Glomerular endothelial cell (primary cell): ENCODE measurements at regions not wholly inside any gene's neighbourhood (a gene's known extent, or its start where the extent isn't known, plus 50 kb on each side); places are given as distances from the start of the nearest gene placed in this dataset.

Experiments used
- DNase-seq: peaks from one replicate; pipeline ENCODE4 v3.0.0-alpha.2; 2011; ENCODE audit warnings: low read depth, low spot score; ENCODE audit errors: extremely low read depth

DNA sequence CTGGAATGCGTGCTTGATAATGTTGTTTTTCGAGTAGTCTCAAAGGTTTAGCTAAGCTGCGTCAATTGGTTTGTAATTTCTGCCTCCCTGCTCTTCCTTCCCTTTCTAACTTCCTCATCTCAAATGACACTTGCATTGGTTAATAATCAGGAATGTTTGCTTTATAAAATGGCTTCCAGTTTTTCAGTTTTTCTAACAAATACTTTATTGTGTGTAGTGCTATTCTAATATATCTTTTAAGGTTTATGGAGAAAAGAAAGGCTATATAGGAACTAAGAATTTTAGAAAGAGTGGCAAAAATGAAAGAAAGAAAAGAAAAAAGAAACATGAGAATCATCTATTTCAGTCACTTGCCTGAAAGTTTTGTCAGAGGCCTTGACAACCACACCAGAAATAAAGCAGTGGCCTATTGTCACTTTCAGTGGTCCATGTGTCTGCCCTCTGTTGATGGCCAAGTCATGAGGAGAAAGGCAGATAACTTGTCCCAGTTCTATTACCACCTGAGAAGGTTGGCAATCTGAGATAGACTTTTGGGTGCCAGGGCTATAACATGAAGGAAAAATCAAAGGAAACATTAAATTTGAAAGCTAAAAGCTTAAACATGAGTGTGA is 221.9 kb upstream of the KITLG start:
- DNase-seq, result no peak

GRCh38 chr12:88801227-88802095 is 221.2 kb upstream of the KITLG start:
- no peak for DNase-seq

GRCh38 chr12:88793096-88793495 is 212.8 kb upstream of the KITLG start:
- no peak for DNase-seq

GRCh38 chr12:88790231-88790630 is 210.0 kb upstream of the KITLG start:
- no peak for DNase-seq

GRCh38 chr12:88784166-88784565 is 203.9 kb upstream of the KITLG start:
- DNase-seq, result no peak

- no peak for DNase-seq
Measured at GRCh38 chr12:88782351-88782750, 202.1 kb upstream of the KITLG start.

DNA sequence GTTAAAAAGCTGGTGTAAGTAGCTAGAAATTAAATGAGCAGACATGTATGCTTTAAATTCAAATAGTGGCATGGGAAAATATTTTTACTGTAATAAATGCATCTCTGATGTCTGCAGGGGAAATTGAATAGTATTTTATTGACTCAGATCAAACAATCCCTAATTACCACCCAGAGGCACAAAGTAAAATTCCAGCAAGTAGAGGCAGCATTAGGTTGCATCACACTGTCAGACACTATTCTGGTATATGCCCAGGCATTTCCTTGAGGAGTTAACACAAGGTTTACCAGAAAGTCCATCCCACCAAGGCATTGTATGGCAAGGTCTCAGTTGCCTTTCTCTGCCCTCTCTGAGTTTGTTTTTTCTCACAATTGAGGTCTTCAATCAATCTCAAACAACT is 201.6 kb upstream of the KITLG start:
- no peak for DNase-seq

DNA sequence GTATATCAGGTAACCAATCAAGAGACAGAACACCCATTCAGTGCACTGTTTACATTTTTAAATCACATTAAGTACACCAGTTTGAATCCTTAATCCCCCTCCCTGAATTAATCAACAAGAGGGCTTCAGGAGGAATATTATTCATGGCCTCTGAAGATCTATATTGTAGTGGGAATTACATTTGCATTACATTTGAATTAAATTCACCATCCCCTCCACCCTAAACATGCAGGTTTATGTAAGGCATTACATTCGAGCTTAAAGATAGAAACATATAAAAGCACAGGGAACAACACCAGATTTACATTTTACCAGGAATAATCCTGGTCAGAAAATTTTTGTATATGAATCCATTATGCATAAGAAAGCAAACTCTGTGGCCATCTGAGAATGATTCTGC is 197.8 kb upstream of the KITLG start:
- no peak for DNase-seq

DNA sequence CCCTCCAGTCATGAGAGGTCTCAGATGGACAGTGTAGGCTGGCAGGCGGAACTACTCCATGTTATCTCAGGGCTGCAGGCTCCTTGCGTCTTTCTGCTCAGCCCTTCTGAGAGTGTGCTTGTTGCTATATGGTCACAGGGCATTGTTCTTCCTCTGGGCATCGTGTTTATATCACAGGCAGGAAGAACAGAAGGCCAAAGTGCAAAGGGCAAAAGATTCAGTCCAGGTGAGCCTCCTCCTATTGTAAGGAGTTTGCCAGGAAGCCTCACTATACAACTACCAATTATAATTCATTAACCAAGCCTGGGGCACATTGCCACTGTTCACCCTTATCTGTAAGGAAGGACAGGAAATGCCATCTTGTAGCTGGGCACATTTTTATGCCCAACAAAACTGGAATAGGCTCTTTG is 195.5 kb upstream of the KITLG start:
- no peak for DNase-seq

GRCh38 chr12:88767699-88768098 is 187.4 kb upstream of the KITLG start:
- DNase-seq, result no peak

DNA sequence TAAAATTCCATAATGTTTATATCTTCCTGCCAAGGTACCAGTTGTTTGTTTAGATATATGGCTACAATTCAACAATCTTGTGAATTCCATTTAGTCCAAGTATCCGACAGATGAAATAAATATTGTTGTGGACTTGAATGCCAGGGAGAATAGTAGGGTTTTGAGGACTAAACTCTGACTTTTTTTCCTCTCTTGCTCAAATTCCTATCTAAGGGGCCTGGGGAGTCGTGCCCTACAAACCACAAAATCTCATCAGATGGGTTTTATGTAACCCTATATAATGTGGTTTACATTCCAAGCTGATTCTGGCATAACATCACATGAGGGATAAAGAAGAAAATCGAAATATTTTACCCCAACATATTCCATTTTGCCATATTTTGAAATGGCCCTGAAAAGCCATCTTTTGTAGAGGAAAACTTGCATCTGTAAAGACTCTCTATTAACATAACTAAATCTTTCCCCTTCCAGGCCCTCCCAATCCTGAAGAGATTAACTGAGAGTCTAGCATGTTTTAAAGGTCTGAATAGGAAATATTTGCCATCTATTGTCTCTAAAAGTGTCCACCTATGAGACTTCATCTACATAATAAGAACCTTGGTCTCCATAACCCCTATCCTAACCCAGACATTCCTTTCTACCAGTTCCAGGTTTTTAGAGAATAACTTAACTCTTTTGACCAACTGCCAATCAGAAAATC is 184.7 kb upstream of the KITLG start:
- no peak for DNase-seq

- no peak for DNase-seq
Measured at GRCh38 chr12:88763536-88764100, 183.3 kb upstream of the KITLG start.

DNA sequence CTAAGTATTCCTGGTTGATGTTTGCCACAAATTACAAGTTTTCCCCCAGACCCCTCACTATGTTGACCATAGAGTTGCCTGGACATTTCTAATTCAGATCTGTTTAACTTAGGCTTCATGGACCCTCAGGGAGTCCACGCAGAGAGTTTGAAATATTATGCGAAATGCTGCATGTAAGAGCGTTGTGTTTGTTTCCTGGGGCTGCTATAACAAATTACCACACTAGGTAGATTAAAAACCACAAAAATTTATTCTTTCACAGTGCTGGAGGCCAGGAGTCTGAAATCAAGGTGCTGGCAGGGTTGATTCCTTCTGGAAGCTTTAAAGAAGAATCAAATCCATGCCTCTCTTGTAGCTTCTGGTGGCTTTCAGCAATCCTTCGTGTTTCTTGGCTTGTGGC is 177.9 kb upstream of the KITLG start:
- no peak for DNase-seq

- no peak for DNase-seq
Measured at GRCh38 chr12:88756917-88757316, 176.6 kb upstream of the KITLG start.

GRCh38 chr12:88756153-88756552 is 175.9 kb upstream of the KITLG start:
- DNase-seq, result no peak

DNA sequence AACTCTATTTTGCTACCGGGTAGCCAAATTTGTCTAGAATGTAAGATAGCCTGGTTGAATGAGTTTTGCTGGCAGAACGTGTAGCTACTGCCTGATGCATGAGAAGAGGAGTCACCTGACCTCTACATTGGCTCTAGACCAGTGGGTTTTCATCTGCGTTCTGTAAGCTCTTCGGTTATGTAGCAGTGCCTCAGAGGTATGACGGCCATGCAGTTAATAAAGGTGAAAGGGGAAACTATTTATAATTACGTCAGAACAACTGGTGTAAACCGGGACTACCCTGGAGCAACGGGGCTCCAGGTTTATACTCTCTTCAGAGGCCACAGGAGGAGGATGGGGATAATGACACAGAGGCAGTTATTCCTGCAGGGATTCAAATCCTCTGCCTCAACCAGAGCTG is 173.4 kb upstream of the KITLG start:
- DNase-seq, result no peak

DNA sequence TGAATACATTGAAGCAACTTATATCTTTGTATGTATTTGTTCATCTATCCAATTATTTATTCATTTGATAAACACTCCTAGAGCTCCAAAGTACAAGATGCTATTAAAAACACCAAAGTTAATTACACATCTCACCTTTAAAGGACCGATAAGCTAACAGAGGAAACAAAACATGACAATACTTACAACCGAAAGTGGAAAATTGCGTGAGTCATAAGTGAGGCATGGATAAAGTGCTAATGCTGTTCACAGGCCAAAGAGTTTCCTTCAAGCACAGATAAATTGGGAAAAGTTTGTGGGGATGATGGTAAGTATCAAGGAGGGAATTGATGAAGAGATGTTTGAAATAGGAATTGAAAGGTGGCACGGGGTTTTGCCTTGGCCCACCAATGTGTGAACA is 172.8 kb upstream of the KITLG start:
- DNase-seq, result peak; percentile 20

DNA sequence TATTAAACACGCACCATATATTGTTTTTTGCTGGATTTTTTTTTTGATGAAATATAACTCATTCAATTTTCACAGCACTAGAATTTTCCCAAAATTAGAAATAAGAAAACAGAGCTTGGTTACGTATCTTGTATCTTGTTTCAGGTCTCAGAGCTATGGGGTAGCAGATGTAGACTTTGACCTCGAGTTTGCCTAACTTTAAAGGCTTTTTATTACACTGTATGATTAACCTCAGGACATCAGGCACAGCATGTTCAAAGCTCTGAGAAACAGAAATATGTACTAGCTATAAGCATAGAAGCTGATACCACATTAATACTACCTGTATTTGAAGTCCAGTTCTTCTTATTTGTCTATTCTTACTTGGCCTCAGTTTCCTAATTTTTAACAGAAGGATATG is 171.9 kb upstream of the KITLG start:
- no peak for DNase-seq

GRCh38 chr12:88750867-88751543 is 170.7 kb upstream of the KITLG start:
- DNase-seq, result no peak

GRCh38 chr12:88746386-88746785 is 166.1 kb upstream of the KITLG start:
- no peak for DNase-seq
